ENCODE measurements at regions not wholly inside any gene's neighbourhood (a gene's known extent, or its start where the extent isn't known, plus 50 kb on each side); places are given as distances from the start of the nearest gene placed in this dataset.

GRCh38 chrX:131845201-131845600 lies 177.9 kb upstream of the STK26 start:
- TF ChIP-seq, protein P1, sequence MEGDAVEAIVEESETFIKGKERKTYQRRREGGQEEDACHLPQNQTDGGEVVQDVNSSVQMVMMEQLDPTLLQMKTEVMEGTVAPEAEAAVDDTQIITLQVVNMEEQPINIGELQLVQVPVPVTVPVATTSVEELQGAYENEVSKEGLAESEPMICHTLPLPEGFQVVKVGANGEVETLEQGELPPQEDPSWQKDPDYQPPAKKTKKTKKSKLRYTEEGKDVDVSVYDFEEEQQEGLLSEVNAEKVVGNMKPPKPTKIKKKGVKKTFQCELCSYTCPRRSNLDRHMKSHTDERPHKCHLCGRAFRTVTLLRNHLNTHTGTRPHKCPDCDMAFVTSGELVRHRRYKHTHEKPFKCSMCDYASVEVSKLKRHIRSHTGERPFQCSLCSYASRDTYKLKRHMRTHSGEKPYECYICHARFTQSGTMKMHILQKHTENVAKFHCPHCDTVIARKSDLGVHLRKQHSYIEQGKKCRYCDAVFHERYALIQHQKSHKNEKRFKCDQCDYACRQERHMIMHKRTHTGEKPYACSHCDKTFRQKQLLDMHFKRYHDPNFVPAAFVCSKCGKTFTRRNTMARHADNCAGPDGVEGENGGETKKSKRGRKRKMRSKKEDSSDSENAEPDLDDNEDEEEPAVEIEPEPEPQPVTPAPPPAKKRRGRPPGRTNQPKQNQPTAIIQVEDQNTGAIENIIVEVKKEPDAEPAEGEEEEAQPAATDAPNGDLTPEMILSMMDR (IDR thresholded peaks at IDR 0.05): no peak
- no peak for TF ChIP-seq POLR2A (IDR thresholded peaks at IDR 0.05)
